Right atrium auricular region (tissue), 2 donors: ENCODE measurements at regions not wholly inside any gene's neighbourhood (a gene's known extent, or its start where the extent isn't known, plus 50 kb on each side); places are given as distances from the start of the nearest gene placed in this dataset.

ENCODE experiments used
- DNase-seq: peaks from one replicate; pipeline ENCODE4 v3.0.0-alpha.2; 2019; ENCODE audit warnings: low spot score
- H3K27ac ChIP-seq, 2 donors: fragments of 200-600 bp; sonication (generic); 1 replicate in 1 of 2; 2 replicates in 1 of 2; pipeline ENCODE4 v1.5.1; 2016 to 2019
- H3K27me3 ChIP-seq, 2 donors: fragments of 200-600 bp; sonication (generic); one replicate each; pipeline versions ENCODE4 v1.5.1 to v1.6.0; 2017 to 2019
- H3K36me3 ChIP-seq: fragments of 200-600 bp; sonication (generic); one replicate; pipeline ENCODE4 v1.5.1; 2016
- H3K4me1 ChIP-seq, 2 donors: fragments of 200-600 bp; sonication (generic); one replicate each; pipeline versions ENCODE4 v1.5.1 to v1.6.0; 2017 to 2019
- H3K4me3 ChIP-seq, 2 donors: fragments of 200-600 bp; sonication (generic); 1 replicate in 1 of 2; 2 replicates in 1 of 2; pipeline ENCODE4 v1.5.1; 2017 to 2019; ENCODE audit warnings: mild to moderate bottlenecking in 1 of 2, moderate library complexity in 1 of 2
- H3K9me3 ChIP-seq, 2 donors: fragments of 200-600 bp; sonication (generic); one replicate each; pipeline ENCODE4 v1.5.1; 2019
- TF ChIP-seq, protein P1 (sequence below), 2 donors: fragments of 200-600 bp; sonication (generic); IDR thresholded peaks; one replicate each; pipeline ENCODE4 v1.5.1; 2019; ENCODE audit warnings: antibody characterized with exemption in 2 of 2

- Histone ChIP-seq H3K4me1 (no peaks in the 10 kb centered on the region), H3K27me3 (no peaks in the 10 kb centered on the region), H3K9me3 (peaks cover 0 to 14% of the 10 kb centered on the region in 2 donors), H3K27ac (no peak overlapping the region), H3K36me3 (no peaks in the 10 kb centered on the region), H3K4me3 (no peak overlapping the region)
- TF ChIP-seq, protein P1, sequence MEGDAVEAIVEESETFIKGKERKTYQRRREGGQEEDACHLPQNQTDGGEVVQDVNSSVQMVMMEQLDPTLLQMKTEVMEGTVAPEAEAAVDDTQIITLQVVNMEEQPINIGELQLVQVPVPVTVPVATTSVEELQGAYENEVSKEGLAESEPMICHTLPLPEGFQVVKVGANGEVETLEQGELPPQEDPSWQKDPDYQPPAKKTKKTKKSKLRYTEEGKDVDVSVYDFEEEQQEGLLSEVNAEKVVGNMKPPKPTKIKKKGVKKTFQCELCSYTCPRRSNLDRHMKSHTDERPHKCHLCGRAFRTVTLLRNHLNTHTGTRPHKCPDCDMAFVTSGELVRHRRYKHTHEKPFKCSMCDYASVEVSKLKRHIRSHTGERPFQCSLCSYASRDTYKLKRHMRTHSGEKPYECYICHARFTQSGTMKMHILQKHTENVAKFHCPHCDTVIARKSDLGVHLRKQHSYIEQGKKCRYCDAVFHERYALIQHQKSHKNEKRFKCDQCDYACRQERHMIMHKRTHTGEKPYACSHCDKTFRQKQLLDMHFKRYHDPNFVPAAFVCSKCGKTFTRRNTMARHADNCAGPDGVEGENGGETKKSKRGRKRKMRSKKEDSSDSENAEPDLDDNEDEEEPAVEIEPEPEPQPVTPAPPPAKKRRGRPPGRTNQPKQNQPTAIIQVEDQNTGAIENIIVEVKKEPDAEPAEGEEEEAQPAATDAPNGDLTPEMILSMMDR (IDR thresholded peaks at IDR 0.05): no peak
- no peak for DNase-seq
These were observed 186.1 kb upstream of the PLPP4 start for GRCh38 chr10:120270906-120271305.

DNA sequence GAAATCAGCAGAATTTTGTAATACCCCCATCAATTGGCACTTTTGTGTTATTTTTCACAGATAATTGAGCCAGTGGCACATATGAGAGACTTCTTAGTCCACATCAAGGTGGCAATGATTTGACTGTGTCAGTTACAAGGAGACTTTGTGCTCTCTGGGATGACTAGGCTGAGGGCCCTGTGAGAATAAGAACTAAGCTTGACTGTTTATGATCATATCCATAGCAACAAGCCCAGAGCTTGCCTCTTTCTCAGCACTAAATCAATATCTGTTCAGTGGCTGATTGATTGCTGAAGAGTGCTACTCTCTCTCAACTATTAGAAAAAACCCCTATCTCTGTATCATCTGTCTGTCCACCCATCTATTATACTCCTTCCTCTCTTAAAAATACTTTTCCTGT lies 185.3 kb upstream of the PLPP4 start:
- no peaks in the 10 kb centered on the region for H3K4me1 ChIP-seq
- H3K27me3 ChIP-seq: no peaks in the 10 kb centered on the region
- no peak overlapping the region for H3K4me3 ChIP-seq
- peaks cover 0 to 14% of the 10 kb centered on the region in 2 donors for H3K9me3 ChIP-seq
- no peaks in the 10 kb centered on the region for H3K36me3 ChIP-seq
- no peak for DNase-seq
- H3K27ac ChIP-seq: no peak overlapping the region
- TF ChIP-seq, protein P1 (IDR thresholded peaks at IDR 0.05): no peak

DNA sequence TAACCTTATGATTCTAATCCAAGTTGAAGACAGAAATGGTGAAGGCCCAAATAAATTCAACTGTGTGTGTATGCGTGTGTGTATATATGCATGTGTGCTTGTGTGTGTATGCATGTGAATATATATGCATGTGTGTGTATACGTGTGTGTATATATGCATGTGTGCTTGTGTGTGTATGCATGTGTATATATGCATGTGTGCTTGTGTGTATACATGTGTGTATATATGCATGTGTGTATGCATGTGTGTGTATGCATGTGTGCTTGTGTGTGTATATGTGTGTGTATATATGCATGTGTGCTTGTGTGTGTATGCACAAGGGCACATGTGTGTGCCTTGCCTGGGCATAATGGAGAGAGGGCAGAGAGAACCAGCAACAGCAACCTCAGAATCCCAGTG lies 184.7 kb upstream of the PLPP4 start:
- no peak overlapping the region for H3K27ac ChIP-seq
- H3K36me3 ChIP-seq: no peaks in the 10 kb centered on the region
- no peaks in the 10 kb centered on the region for H3K27me3 ChIP-seq
- no peaks in the 10 kb centered on the region for H3K4me1 ChIP-seq
- H3K4me3 ChIP-seq: no peak overlapping the region
- TF ChIP-seq, protein P1 (IDR thresholded peaks at IDR 0.05): no peak
- H3K9me3 ChIP-seq: peaks cover 0 to 14% of the 10 kb centered on the region in 2 donors
- DNase-seq: no peak

DNA sequence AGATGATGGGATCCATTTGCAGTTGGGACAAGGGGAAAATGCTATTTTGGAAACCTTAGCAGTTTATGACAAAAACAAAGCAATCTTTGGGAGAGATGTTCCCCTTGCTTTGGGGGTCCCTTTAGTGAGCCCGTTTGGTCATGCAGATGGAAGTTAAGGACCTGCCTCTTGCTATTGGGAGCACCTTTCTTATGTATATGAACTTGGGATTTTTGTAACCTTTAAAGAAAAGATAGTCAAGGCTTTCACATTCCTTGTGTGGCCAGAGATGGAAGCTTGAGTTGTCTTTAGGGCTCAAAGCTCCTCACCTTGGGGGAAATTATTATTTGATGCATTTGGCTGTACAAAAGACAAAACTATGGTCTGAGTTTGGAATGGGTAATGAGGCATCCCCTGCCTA lies 179.0 kb upstream of the PLPP4 start:
- Histone ChIP-seq H3K27me3 (no peaks in the 10 kb centered on the region), H3K9me3 (no peaks in the 10 kb centered on the region), H3K4me1 (no peaks in the 10 kb centered on the region), H3K36me3 (no peaks in the 10 kb centered on the region), H3K4me3 (no peak overlapping the region), H3K27ac (no peak overlapping the region)
- TF ChIP-seq, protein P1 (IDR thresholded peaks at IDR 0.05): no peak
- no peak for DNase-seq

DNA sequence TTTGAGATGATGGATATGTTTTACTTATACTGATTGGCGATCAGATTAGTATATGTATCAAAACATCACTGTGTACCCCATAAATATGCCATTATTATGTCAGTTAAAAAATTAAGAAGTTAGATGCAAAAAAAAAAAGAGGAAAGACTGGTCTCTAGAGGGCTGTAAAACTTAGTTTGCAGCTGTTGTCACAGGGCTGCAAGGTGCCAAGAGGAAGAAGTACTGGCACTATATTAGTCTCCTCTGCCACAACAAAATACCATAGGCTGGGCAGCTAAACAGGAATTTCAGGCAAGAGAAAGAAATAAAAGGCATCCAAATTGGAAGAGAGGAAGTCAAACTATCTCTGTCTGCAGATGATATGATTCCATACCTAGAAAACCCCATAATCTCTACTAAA lies 177.8 kb upstream of the PLPP4 start:
- Histone ChIP-seq H3K4me3 (no peak overlapping the region), H3K27me3 (no peaks in the 10 kb centered on the region), H3K27ac (no peak overlapping the region), H3K9me3 (no peaks in the 10 kb centered on the region), H3K36me3 (no peaks in the 10 kb centered on the region), H3K4me1 (no peaks in the 10 kb centered on the region)
- TF ChIP-seq, protein P1 (IDR thresholded peaks at IDR 0.05): no peak
- no peak for DNase-seq

DNA sequence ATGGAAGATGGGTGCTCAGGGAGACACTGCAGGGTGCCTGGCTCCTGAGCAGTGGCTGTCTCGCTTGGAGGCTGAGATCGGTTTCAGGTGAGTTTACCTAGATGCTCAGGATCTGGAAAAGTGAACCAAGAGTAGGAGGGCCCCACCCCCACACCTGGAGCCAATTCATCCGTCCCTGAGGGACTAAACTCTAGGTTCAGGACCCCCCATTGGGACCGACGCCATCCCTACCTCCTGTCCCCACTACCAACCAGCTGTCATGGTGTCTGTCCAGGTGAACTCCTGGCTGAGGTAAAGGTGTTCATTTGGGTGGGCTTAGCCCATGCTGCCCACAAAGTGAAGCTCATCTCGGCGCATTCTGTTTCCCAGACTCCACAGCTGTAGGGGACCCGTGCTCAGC lies 174.6 kb upstream of the PLPP4 start:
- H3K36me3 ChIP-seq: no peaks in the 10 kb centered on the region
- TF ChIP-seq, protein P1 (IDR thresholded peaks at IDR 0.05): no peak
- no peak for DNase-seq
- no peaks in the 10 kb centered on the region for H3K27me3 ChIP-seq
- H3K9me3 ChIP-seq: no peaks in the 10 kb centered on the region
- no peak overlapping the region for H3K4me3 ChIP-seq
- H3K27ac ChIP-seq: no peak overlapping the region
- H3K4me1 ChIP-seq: no peaks in the 10 kb centered on the region
